A673 (cell line): ENCODE measurements at regions not wholly inside any gene's neighbourhood (a gene's known extent, or its start where the extent isn't known, plus 50 kb on each side); places are given as distances from the start of the nearest gene placed in this dataset.
A peak's percentile ranks its signal among the peaks of the same experiment; 100 is the strongest.

ENCODE experiments used
- BruUV-seq: library from RNA; stranded (reverse); fragments of 400-500 nt; replicated peaks from 2 replicates; lab custom pipeline; 2021; lab: Mats Ljungman, UMichigan
- CTCF ChIA-PET: fragments of 300-600 bp; sonication (Branson Sonifier 250); formaldehyde crosslinking; loops from one replicate; lab custom pipeline; 2022; ENCODE audit warnings: antibody characterized with exemption; lab: Charles Lee
- POLR2A ChIA-PET: fragments of 300-600 bp; sonication (Branson Sonifier 250); formaldehyde crosslinking; loops from one replicate; lab custom pipeline; 2022; ENCODE audit warnings: antibody characterized with exemption; ENCODE audit not compliant: low non-redundant PET; lab: Charles Lee
- DNase-seq: peaks from one replicate; pipeline ENCODE4 v3.0.0-alpha.2; 2015; ENCODE audit warnings: low spot score
- H3K27ac ChIP-seq: fragments of 200-600 bp; sonication (generic); 2 replicates; pipeline ENCODE4 v1.5.1; 2016; ENCODE audit warnings: mixed run types, low read depth, mild to moderate bottlenecking, mixed read lengths, antibody characterized with exemption, low read length; ENCODE audit not compliant: poor library complexity, severe bottlenecking
- H3K27me3 ChIP-seq: fragments of 200-600 bp; sonication (generic); replicated peaks from 2 replicates; pipeline ENCODE4 v1.6.1; 2017; ENCODE audit warnings: mixed run types, low read depth, mild to moderate bottlenecking, mixed read lengths, antibody characterized with exemption, low read length; ENCODE audit not compliant: insufficient read depth, poor library complexity
- H3K36me3 ChIP-seq: fragments of 200-600 bp; sonication (generic); 2 replicates; pipeline ENCODE4 v1.6.1; 2016; ENCODE audit warnings: mixed run types, mild to moderate bottlenecking, mixed read lengths, antibody characterized with exemption, low read length; ENCODE audit not compliant: insufficient read depth, poor library complexity, severe bottlenecking
- H3K4me1 ChIP-seq: fragments of 200-600 bp; sonication (generic); 2 replicates; pipeline ENCODE4 v1.6.1; 2017; ENCODE audit warnings: mixed run types, mild to moderate bottlenecking, mixed read lengths, antibody characterized with exemption, low read length; ENCODE audit not compliant: insufficient read depth, poor library complexity, severe bottlenecking
- H3K4me3 ChIP-seq: fragments of 200-600 bp; sonication (generic); 2 replicates; pipeline ENCODE4 v1.5.1; 2016; ENCODE audit warnings: low read depth, mixed run types, mild to moderate bottlenecking, mixed read lengths, low read length; ENCODE audit not compliant: poor library complexity, severe bottlenecking
- H3K9me3 ChIP-seq: fragments of 200-600 bp; sonication (generic); 2 replicates; pipeline ENCODE4 v1.6.1; 2016; ENCODE audit warnings: mixed run types, low read depth, mild to moderate bottlenecking, mixed read lengths, antibody characterized with exemption, low read length; ENCODE audit not compliant: poor library complexity, severe bottlenecking
- CTCF ChIP-seq: fragments of 300-800, 200-600 bp; sonication (generic); conservative IDR thresholded peaks from 2 replicates; pipeline ENCODE4 v1.5.1; 2017; ENCODE audit warnings: low read depth, mild to moderate bottlenecking, antibody characterized with exemption, low read length, moderate library complexity, mixed read lengths
- EZH2 ChIP-seq: fragments of 200-600 bp; sonication (generic); IDR thresholded peaks from 2 replicates; pipeline ENCODE4 v1.6.1; 2017; ENCODE audit warnings: borderline replicate concordance, low read depth, mild to moderate bottlenecking, mixed read lengths, antibody characterized with exemption, low read length; ENCODE audit not compliant: poor library complexity, severe bottlenecking
- intact Hi-C: fragments of 100-400 bp; cut with micrococcal nuclease; formaldehyde crosslinking; loops from one replicate; pipeline ENCODE4 v1.10.0; 2022; ENCODE audit not compliant: unreplicated experiment

GRCh38 chr14:71553779-71554178 is 378.4 kb upstream of the RGS6 start:
- Histone ChIP-seq H3K4me1 (peaks cover 15% of the 10 kb centered on the region), H3K27me3 (no peaks in the 10 kb centered on the region), H3K27ac (no peak overlapping the region), H3K4me3 (no peak overlapping the region), H3K36me3 (no peaks in the 10 kb centered on the region), H3K9me3 (no peaks in the 10 kb centered on the region)
- CTCF ChIA-PET = no interaction called here
- POLR2A ChIA-PET = no interaction called here
- TF ChIP-seq CTCF (no peak), EZH2 (no peak)
- intact Hi-C loops = no loop called here
- DNase-seq = no peak
- BruUV-seq = no TSS peak

GRCh38 chr14:71554323-71554722 is 377.9 kb upstream of the RGS6 start:
- Histone ChIP-seq H3K36me3 (no peaks in the 10 kb centered on the region), H3K4me3 (no peak overlapping the region), H3K27me3 (no peaks in the 10 kb centered on the region), H3K27ac (no peak overlapping the region), H3K4me1 (peaks cover 15% of the 10 kb centered on the region), H3K9me3 (no peaks in the 10 kb centered on the region)
- ChIA-PET POLR2A (no interaction called here), CTCF (no interaction called here)
- BruUV-seq = no TSS peak
- TF ChIP-seq EZH2 (no peak), CTCF (no peak)
- intact Hi-C loops = no loop called here
- no peak for DNase-seq

GRCh38 chr14:71554959-71555612 is 377.1 kb upstream of the RGS6 start:
- no peak overlapping the region for H3K4me3 ChIP-seq
- no peaks in the 10 kb centered on the region for H3K27me3 ChIP-seq
- peaks cover 15% of the 10 kb centered on the region for H3K4me1 ChIP-seq
- TF ChIP-seq CTCF (no peak), EZH2 (no peak)
- CTCF ChIA-PET = no interaction called here
- H3K36me3 ChIP-seq = no peaks in the 10 kb centered on the region
- BruUV-seq = no TSS peak
- no peaks in the 10 kb centered on the region for H3K9me3 ChIP-seq
- POLR2A ChIA-PET = no interaction called here
- no peak for DNase-seq
- intact Hi-C loops = no loop called here
- H3K27ac ChIP-seq = peak overlapping the region; percentile 53
